A549 (cell line): ENCODE measurements at regions not wholly inside any gene's neighbourhood (a gene's known extent, or its start where the extent isn't known, plus 50 kb on each side); places are given as distances from the start of the nearest gene placed in this dataset.

ENCODE experiments used
- CTCF ChIP-seq: fragments of >200 bp; sonication (Bioruptor Twin); formaldehyde crosslinking; IDR thresholded peaks from 3 replicates; pipeline ENCODE4 v1.5.1; 2016
- MAFK ChIP-seq: fragments of 450-650 bp; IDR thresholded peaks from 2 replicates; pipeline ENCODE4 v1.6.1; 2014; ENCODE audit not compliant: partially characterized antibody
- RAD21 ChIP-seq, 2 experiments: fragments of >200 bp in 1 of 2; sonication (Bioruptor Twin) in 1 of 2; formaldehyde crosslinking in 1 of 2; IDR thresholded peaks in 1 of 2; conservative IDR thresholded peaks in 1 of 2; 2 replicates in 1 of 2; 3 replicates in 1 of 2; pipeline ENCODE4 v1.6.1; 2012 to 2018; ENCODE audit warnings: inconsistent platforms in 1 of 2
- USF2 ChIP-seq: fragments of 450-650 bp; IDR thresholded peaks from 2 replicates; pipeline ENCODE4 v1.6.1; 2014; ENCODE audit warnings: antibody characterized with exemption

- TF ChIP-seq RAD21 (conservative IDR thresholded peaks at IDR 0.05 in 1 of 2, IDR thresholded peaks at IDR 0.05 in 1 of 2) (no peak), CTCF (no peak), USF2 (no peak), MAFK (no peak)
Observed at GRCh38 chr21:18917622-18918021, 514.0 kb upstream of the TMPRSS15 start.
